GM23338 (cell line): ENCODE measurements at regions not wholly inside any gene's neighbourhood (a gene's known extent, or its start where the extent isn't known, plus 50 kb on each side); places are given as distances from the start of the nearest gene placed in this dataset.

ENCODE experiments used
- CREB1 ChIP-seq: fragments of 250-450 bp; sonication (Bioruptor Pico); IDR thresholded peaks from 2 replicates; pipeline ENCODE4 v1.5.0; 2020; ENCODE audit warnings: low read depth, mild to moderate bottlenecking, moderate library complexity
- POLR2AphosphoS5 ChIP-seq: IDR thresholded peaks from 2 replicates; pipeline ENCODE4 v1.6.1; 2016; ENCODE audit warnings: antibody characterized with exemption, low read depth
- TF ChIP-seq, protein P1 (sequence below): IDR thresholded peaks from one replicate; pipeline ENCODE4 v1.6.1; 2018; ENCODE audit warnings: antibody characterized with exemption; ENCODE audit not compliant: unreplicated experiment
- TF ChIP-seq, protein P2 (sequence below), 2 experiments: fragments of 200-600 bp in 1 of 2; sonication (generic) in 1 of 2; conservative IDR thresholded peaks; 2 replicates each; pipeline versions ENCODE4 v1.5.1 to v1.6.1; 2016 to 2017; ENCODE audit warnings: antibody characterized with exemption in 2 of 2, low read depth in 2 of 2, mild to moderate bottlenecking in 2 of 2, moderate library complexity in 1 of 2

DNA sequence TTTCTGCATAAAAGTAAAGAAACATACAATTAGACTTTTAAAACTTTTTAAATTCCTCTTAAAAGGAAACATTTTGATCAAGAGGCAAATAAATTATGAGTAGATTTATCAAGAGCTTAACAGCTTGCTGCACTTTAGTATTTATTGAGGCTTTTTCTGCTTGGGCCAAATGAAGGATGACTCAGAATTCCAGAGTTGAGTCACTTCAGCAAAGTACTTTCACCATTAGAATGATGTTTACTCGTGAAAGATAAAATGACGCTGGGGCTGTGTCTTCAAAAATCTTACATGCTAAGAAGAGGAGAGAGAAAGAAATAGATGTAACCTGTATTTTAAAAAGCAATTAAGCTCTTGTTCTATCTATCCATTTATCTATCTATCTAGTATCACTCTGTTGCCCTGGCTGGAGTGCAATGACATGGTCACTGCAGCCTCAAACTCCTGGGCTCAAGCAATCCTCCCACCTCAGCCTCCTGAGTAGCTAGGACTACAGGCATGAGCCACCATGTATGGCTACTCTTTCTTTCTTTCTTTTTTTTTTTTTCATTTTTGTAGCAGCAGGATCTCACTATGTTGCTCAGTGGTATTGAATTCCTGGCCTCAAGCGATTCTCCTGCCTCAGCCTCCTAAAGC is 75.3 kb upstream of the RIOK3 start:
- TF ChIP-seq, protein P1, sequence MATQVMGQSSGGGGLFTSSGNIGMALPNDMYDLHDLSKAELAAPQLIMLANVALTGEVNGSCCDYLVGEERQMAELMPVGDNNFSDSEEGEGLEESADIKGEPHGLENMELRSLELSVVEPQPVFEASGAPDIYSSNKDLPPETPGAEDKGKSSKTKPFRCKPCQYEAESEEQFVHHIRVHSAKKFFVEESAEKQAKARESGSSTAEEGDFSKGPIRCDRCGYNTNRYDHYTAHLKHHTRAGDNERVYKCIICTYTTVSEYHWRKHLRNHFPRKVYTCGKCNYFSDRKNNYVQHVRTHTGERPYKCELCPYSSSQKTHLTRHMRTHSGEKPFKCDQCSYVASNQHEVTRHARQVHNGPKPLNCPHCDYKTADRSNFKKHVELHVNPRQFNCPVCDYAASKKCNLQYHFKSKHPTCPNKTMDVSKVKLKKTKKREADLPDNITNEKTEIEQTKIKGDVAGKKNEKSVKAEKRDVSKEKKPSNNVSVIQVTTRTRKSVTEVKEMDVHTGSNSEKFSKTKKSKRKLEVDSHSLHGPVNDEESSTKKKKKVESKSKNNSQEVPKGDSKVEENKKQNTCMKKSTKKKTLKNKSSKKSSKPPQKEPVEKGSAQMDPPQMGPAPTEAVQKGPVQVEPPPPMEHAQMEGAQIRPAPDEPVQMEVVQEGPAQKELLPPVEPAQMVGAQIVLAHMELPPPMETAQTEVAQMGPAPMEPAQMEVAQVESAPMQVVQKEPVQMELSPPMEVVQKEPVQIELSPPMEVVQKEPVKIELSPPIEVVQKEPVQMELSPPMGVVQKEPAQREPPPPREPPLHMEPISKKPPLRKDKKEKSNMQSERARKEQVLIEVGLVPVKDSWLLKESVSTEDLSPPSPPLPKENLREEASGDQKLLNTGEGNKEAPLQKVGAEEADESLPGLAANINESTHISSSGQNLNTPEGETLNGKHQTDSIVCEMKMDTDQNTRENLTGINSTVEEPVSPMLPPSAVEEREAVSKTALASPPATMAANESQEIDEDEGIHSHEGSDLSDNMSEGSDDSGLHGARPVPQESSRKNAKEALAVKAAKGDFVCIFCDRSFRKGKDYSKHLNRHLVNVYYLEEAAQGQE: no peak
- TF ChIP-seq, protein P2, sequence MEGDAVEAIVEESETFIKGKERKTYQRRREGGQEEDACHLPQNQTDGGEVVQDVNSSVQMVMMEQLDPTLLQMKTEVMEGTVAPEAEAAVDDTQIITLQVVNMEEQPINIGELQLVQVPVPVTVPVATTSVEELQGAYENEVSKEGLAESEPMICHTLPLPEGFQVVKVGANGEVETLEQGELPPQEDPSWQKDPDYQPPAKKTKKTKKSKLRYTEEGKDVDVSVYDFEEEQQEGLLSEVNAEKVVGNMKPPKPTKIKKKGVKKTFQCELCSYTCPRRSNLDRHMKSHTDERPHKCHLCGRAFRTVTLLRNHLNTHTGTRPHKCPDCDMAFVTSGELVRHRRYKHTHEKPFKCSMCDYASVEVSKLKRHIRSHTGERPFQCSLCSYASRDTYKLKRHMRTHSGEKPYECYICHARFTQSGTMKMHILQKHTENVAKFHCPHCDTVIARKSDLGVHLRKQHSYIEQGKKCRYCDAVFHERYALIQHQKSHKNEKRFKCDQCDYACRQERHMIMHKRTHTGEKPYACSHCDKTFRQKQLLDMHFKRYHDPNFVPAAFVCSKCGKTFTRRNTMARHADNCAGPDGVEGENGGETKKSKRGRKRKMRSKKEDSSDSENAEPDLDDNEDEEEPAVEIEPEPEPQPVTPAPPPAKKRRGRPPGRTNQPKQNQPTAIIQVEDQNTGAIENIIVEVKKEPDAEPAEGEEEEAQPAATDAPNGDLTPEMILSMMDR (conservative IDR thresholded peaks at IDR 0.05; ENCODE audit: low read depth in 2 of 2): no peak
- no peak for TF ChIP-seq CREB1 (CRISPR knock-in tag)
- no peak for TF ChIP-seq POLR2AphosphoS5
